Gastrocnemius medialis (tissue), 4 donors: ENCODE measurements at regions not wholly inside any gene's neighbourhood (a gene's known extent, or its start where the extent isn't known, plus 50 kb on each side); places are given as distances from the start of the nearest gene placed in this dataset.

ENCODE experiments used
- ATAC-seq, 2 donors: fragments of 150-250 bp; one replicate each; pipeline ENCODE4 v1.9.1; 2016
- DNase-seq, 2 donors: peaks; one replicate each; pipeline ENCODE4 v3.0.0-alpha.2; 2019
- H3K27ac ChIP-seq, 4 donors: fragments of 200-600 bp; sonication (generic); 1 replicate in 1 of 4; 2 replicates in 3 of 4; pipeline ENCODE4 v1.5.1; 2016 to 2018; ENCODE audit warnings: mild to moderate bottlenecking in 2 of 4, moderate library complexity in 1 of 4
- H3K27me3 ChIP-seq, 3 donors: fragments of 200-600 bp; sonication (generic) in 2 of 3; 1 replicate in 1 of 3; 2 replicates in 2 of 3; pipeline versions ENCODE4 v1.5.1 to v1.6.0; 2016 to 2019; ENCODE audit warnings: mild to moderate bottlenecking in 1 of 3, moderate library complexity in 1 of 3
- H3K36me3 ChIP-seq, 2 donors: fragments of 200-600 bp; sonication (generic) in 1 of 2; one replicate each; pipeline ENCODE4 v1.5.1; 2017 to 2018
- H3K4me1 ChIP-seq, 2 donors: fragments of 200-600 bp; sonication (generic) in 1 of 2; one replicate each; pipeline ENCODE4 v1.5.1; 2016 to 2017; ENCODE audit warnings: mild to moderate bottlenecking in 2 of 2
- H3K4me3 ChIP-seq, 4 donors: fragments of 200-600 bp; sonication (generic) in 3 of 4; 1 replicate in 1 of 4; 2 replicates in 3 of 4; pipeline ENCODE4 v1.5.1; 2016 to 2019; ENCODE audit warnings: mild to moderate bottlenecking in 2 of 4
- H3K9me3 ChIP-seq, 3 donors: fragments of 200-600 bp; sonication (generic) in 2 of 3; 1 replicate in 1 of 3; 2 replicates in 2 of 3; pipeline ENCODE4 v1.5.1; 2016 to 2019
- POLR2A ChIP-seq, 2 donors: fragments of 450-650 bp; IDR thresholded peaks; one replicate each; pipeline ENCODE4 v1.6.1; 2017; ENCODE audit warnings: antibody characterized with exemption in 2 of 2, mild to moderate bottlenecking in 2 of 2, moderate library complexity in 2 of 2
- in situ Hi-C, 4 donors: fragments of 200-750 bp; cut with MboI; loops; one replicate each; pipeline versions ENCODE4 v1.15.0 to v1.8.0; 2017; ENCODE audit warnings: low sequenced_read_pairs in 4 of 4
- intact Hi-C: fragments of 100-400 bp; cut with DNase I; formaldehyde crosslinking; loops from one replicate; pipeline ENCODE4 v1.15.1; 2023; ENCODE audit warnings: low total_unique reads
- TF ChIP-seq, protein P1 (sequence below), 5 experiments: fragments of 450-650 bp in 3 of 5; fragments of 200-600 bp in 2 of 5; sonication (generic) in 2 of 5; IDR thresholded peaks in 4 of 5; conservative IDR thresholded peaks in 1 of 5; 1 replicate in 4 of 5; 2 replicates in 1 of 5; pipeline ENCODE4 v1.5.1; 2016 to 2019; ENCODE audit warnings: antibody characterized with exemption in 5 of 5, mild to moderate bottlenecking in 3 of 5, moderate library complexity in 3 of 5

DNA sequence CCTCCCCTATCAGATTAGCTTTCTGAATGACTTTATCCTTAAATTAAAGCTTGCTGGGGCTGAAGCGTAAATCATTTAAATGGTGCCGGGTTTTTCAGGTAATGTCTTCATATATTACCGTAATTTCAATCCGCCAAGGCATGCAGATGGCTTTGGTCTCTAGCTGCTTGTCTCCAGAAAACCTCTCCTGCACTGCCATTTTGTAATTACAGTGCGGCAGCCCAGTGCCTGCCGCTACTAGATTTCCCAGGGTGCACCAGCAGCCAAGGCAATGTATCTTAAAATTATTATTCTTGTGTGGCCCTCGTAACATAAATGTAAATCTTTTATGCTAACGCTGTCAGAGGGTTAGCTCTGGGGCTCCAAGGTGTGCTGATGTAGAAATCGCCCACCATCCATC lies 208.5 kb downstream of the TMEM114 start:
- Histone ChIP-seq H3K27ac (no peak overlapping the region), H3K9me3 (no peaks in the 10 kb centered on the region), H3K4me3 (no peak overlapping the region), H3K27me3 (no peaks in the 10 kb centered on the region), H3K4me1 (no peaks in the 10 kb centered on the region), H3K36me3 (no peaks in the 10 kb centered on the region)
- in situ Hi-C loops: no loop called here
- intact Hi-C loops: no loop called here
- DNase-seq (no peak), ATAC-seq (no peak)
- TF ChIP-seq, protein P1, sequence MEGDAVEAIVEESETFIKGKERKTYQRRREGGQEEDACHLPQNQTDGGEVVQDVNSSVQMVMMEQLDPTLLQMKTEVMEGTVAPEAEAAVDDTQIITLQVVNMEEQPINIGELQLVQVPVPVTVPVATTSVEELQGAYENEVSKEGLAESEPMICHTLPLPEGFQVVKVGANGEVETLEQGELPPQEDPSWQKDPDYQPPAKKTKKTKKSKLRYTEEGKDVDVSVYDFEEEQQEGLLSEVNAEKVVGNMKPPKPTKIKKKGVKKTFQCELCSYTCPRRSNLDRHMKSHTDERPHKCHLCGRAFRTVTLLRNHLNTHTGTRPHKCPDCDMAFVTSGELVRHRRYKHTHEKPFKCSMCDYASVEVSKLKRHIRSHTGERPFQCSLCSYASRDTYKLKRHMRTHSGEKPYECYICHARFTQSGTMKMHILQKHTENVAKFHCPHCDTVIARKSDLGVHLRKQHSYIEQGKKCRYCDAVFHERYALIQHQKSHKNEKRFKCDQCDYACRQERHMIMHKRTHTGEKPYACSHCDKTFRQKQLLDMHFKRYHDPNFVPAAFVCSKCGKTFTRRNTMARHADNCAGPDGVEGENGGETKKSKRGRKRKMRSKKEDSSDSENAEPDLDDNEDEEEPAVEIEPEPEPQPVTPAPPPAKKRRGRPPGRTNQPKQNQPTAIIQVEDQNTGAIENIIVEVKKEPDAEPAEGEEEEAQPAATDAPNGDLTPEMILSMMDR (IDR thresholded peaks at IDR 0.05 in 4 of 5, conservative IDR thresholded peaks at IDR 0.05 in 1 of 5): no peak
- TF ChIP-seq POLR2A (IDR thresholded peaks at IDR 0.05): no peak

- TF ChIP-seq, protein P1 (IDR thresholded peaks at IDR 0.05 in 4 of 5, conservative IDR thresholded peaks at IDR 0.05 in 1 of 5): no peak
- no peak for TF ChIP-seq POLR2A (IDR thresholded peaks at IDR 0.05)
- H3K4me1 ChIP-seq: no peaks in the 10 kb centered on the region
- H3K4me3 ChIP-seq: no peak overlapping the region
- H3K36me3 ChIP-seq: no peaks in the 10 kb centered on the region
- no peaks in the 10 kb centered on the region for H3K9me3 ChIP-seq
- ATAC-seq (no peak), DNase-seq (no peak)
- intact Hi-C loops: no loop called here
- in situ Hi-C loops: no loop called here
- no peak overlapping the region for H3K27ac ChIP-seq
- H3K27me3 ChIP-seq: no peaks in the 10 kb centered on the region
Observed at GRCh38 chr16:8380311-8380710, 210.0 kb downstream of the TMEM114 start.

GRCh38 chr16:8377864-8378263 lies 212.4 kb downstream of the TMEM114 start:
- H3K27me3 ChIP-seq: no peaks in the 10 kb centered on the region
- intact Hi-C loops: no loop called here
- H3K4me1 ChIP-seq: no peaks in the 10 kb centered on the region
- DNase-seq (no peak), ATAC-seq (no peak)
- no peak for TF ChIP-seq POLR2A (IDR thresholded peaks at IDR 0.05)
- TF ChIP-seq, protein P1 (IDR thresholded peaks at IDR 0.05 in 4 of 5, conservative IDR thresholded peaks at IDR 0.05 in 1 of 5): no peak
- H3K9me3 ChIP-seq: no peaks in the 10 kb centered on the region
- in situ Hi-C loops: no loop called here
- no peaks in the 10 kb centered on the region for H3K36me3 ChIP-seq
- H3K4me3 ChIP-seq: no peak overlapping the region
- no peak overlapping the region for H3K27ac ChIP-seq

DNA sequence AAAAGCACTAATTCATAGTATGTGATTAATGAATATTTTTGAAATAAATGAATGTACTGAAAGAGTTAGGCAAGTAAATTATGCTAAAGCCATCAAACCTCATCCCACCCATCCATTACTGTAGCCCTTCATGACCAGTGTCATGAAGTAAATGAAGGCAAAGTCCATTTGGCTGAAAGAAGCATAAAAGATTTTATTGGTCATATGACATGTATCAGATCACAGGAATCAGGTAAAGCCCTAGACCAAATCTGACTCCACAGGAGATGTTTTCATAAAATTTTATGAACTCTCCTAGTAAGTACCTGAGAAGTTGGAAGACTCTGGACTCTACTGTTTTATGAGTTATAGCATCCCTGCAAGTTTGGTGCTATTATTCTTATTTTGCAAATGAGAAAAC lies 213.5 kb downstream of the TMEM114 start:
- intact Hi-C loops (no loop called here), in situ Hi-C loops (no loop called here)
- DNase-seq: no peak

DNA sequence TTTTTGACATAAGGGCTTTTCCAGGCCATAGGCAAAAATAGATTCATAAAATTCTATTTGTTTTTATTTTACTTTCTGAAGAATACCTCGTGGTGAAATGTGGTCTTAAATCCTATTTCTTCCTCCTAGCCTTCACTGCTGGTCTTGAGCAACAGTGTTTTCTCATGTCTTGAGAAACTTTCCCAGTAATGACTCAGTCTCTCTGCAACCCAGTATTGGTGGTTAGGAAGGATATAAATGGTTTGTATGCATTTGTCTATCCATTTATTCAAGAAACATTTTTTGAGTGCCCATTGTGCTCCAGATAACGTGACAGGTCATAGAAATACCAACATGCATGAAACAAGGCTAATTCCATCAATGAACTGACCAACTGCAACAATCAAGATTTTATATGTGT lies 213.9 kb downstream of the TMEM114 start:
- Histone ChIP-seq H3K4me1 (no peaks in the 10 kb centered on the region), H3K9me3 (no peaks in the 10 kb centered on the region), H3K4me3 (no peak overlapping the region), H3K27ac (no peak overlapping the region), H3K36me3 (no peaks in the 10 kb centered on the region), H3K27me3 (no peaks in the 10 kb centered on the region)
- DNase-seq: no peak
- intact Hi-C loops (no loop called here), in situ Hi-C loops (no loop called here)
- no peak for ATAC-seq
- TF ChIP-seq, protein P1 (IDR thresholded peaks at IDR 0.05 in 4 of 5, conservative IDR thresholded peaks at IDR 0.05 in 1 of 5): no peak
- TF ChIP-seq POLR2A (IDR thresholded peaks at IDR 0.05): no peak

More for the DNA sequence above, 213.5 kb downstream of the TMEM114 start:
- no peaks in the 10 kb centered on the region for H3K36me3 ChIP-seq
- no peak overlapping the region for H3K27ac ChIP-seq
- no peak overlapping the region for H3K4me3 ChIP-seq
- no peaks in the 10 kb centered on the region for H3K27me3 ChIP-seq
- no peaks in the 10 kb centered on the region for H3K9me3 ChIP-seq
- no peak for ATAC-seq
- H3K4me1 ChIP-seq: no peaks in the 10 kb centered on the region
- TF ChIP-seq, protein P1 (IDR thresholded peaks at IDR 0.05 in 4 of 5, conservative IDR thresholded peaks at IDR 0.05 in 1 of 5): no peak
- no peak for TF ChIP-seq POLR2A (IDR thresholded peaks at IDR 0.05)
